Osteoblast (primary cell): ENCODE measurements at regions not wholly inside any gene's neighbourhood (a gene's known extent, or its start where the extent isn't known, plus 50 kb on each side); places are given as distances from the start of the nearest gene placed in this dataset.
A peak's percentile ranks its signal among the peaks of the same experiment; 100 is the strongest.

Experiments
- DNase-seq: peaks from one replicate; pipeline ENCODE4 v3.0.0; 2011; ENCODE audit warnings: low spot score, mixed read lengths; ENCODE audit not compliant: insufficient read length; ENCODE audit errors: missing footprints
- H2AFZ ChIP-seq: 2 replicates; pipeline ENCODE4 v1.6.0; 2011; ENCODE audit warnings: mild to moderate bottlenecking, low read length
- H3K27ac ChIP-seq: 2 replicates; pipeline ENCODE4 v1.5.1; 2011; ENCODE audit warnings: mild to moderate bottlenecking, low read depth, low read length, moderate library complexity
- H3K27me3 ChIP-seq: 2 replicates; pipeline ENCODE4 v1.6.0; 2012; ENCODE audit warnings: mild to moderate bottlenecking, control low read depth, inconsistent platforms, low read length, moderate library complexity; ENCODE audit not compliant: insufficient read depth
- H3K36me3 ChIP-seq: 2 replicates; pipeline ENCODE4 v1.5.1; 2011; ENCODE audit warnings: mild to moderate bottlenecking, low read length, control low read depth, moderate library complexity; ENCODE audit not compliant: insufficient read depth
- H3K4me1 ChIP-seq: 2 replicates; pipeline ENCODE4 v1.5.1; 2011; ENCODE audit warnings: mild to moderate bottlenecking, low read length, control low read depth, moderate library complexity; ENCODE audit not compliant: insufficient read depth
- H3K4me2 ChIP-seq: 2 replicates; pipeline ENCODE4 v1.6.0; 2011; ENCODE audit warnings: mild to moderate bottlenecking, low read length; ENCODE audit not compliant: insufficient read depth
- H3K4me3 ChIP-seq: fragments of 200-600 bp; sonication (generic); 3 replicates; pipeline ENCODE4 v1.5.1; 2012; ENCODE audit warnings: mild to moderate bottlenecking, low read length, inconsistent platforms; ENCODE audit not compliant: insufficient read depth
- H3K79me2 ChIP-seq: 2 replicates; pipeline ENCODE4 v1.6.0; 2012; ENCODE audit warnings: mild to moderate bottlenecking, low read length, control low read depth, inconsistent platforms; ENCODE audit not compliant: insufficient read depth
- H3K9me3 ChIP-seq: 2 replicates; pipeline ENCODE4 v1.5.1; 2011; ENCODE audit warnings: low read depth, low read length, control low read depth
- H4K20me1 ChIP-seq: 2 replicates; pipeline ENCODE4 v1.6.0; 2012; ENCODE audit warnings: mild to moderate bottlenecking, low read length, control low read depth; ENCODE audit not compliant: insufficient read depth
- TF ChIP-seq, protein P1 (sequence below): IDR thresholded peaks from 2 replicates; pipeline ENCODE4 v1.5.1; 2011; ENCODE audit warnings: mild to moderate bottlenecking, low read depth, low read length, moderate library complexity; ENCODE audit errors: extremely low read depth

DNA sequence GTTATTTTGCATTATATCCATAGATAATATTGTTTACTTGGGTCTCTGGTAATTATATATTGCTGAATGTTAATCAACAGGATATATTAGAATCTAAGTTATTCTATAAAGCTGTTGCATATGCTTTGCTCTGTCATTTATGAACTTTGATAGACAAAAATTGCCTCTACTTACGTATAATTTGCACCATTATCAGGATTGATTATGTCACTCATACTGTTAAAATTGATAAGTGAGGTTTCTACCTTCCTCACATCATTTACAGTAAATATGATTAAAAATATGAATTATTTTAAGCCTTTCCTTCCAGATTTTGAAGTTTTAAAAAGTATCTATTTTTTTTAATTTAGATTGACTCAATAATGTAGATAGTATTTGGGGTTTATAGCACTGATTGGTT lies 1540.4 kb upstream of the PRMT6 start:
- Histone ChIP-seq H4K20me1 (no peaks in the 10 kb centered on the region), H3K79me2 (no peaks in the 10 kb centered on the region), H3K4me1 (no peaks in the 10 kb centered on the region), H3K27ac (no peak overlapping the region), H3K9me3 (no peaks in the 10 kb centered on the region), H3K4me3 (no peak overlapping the region), H2AFZ (no peak overlapping the region), H3K27me3 (no peaks in the 10 kb centered on the region), H3K36me3 (no peaks in the 10 kb centered on the region), H3K4me2 (no peak overlapping the region)
- TF ChIP-seq, protein P1, sequence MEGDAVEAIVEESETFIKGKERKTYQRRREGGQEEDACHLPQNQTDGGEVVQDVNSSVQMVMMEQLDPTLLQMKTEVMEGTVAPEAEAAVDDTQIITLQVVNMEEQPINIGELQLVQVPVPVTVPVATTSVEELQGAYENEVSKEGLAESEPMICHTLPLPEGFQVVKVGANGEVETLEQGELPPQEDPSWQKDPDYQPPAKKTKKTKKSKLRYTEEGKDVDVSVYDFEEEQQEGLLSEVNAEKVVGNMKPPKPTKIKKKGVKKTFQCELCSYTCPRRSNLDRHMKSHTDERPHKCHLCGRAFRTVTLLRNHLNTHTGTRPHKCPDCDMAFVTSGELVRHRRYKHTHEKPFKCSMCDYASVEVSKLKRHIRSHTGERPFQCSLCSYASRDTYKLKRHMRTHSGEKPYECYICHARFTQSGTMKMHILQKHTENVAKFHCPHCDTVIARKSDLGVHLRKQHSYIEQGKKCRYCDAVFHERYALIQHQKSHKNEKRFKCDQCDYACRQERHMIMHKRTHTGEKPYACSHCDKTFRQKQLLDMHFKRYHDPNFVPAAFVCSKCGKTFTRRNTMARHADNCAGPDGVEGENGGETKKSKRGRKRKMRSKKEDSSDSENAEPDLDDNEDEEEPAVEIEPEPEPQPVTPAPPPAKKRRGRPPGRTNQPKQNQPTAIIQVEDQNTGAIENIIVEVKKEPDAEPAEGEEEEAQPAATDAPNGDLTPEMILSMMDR, result no peak
- no peak for DNase-seq

- Histone ChIP-seq H3K4me2 (no peak overlapping the region), H3K4me1 (no peaks in the 10 kb centered on the region), H3K9me3 (no peaks in the 10 kb centered on the region), H4K20me1 (no peaks in the 10 kb centered on the region), H3K36me3 (no peaks in the 10 kb centered on the region), H3K27me3 (no peaks in the 10 kb centered on the region), H2AFZ (no peak overlapping the region), H3K27ac (no peak overlapping the region), H3K4me3 (no peak overlapping the region), H3K79me2 (no peaks in the 10 kb centered on the region)
- DNase-seq, result no peak
- TF ChIP-seq, protein P1, result no peak
Observed at GRCh38 chr1:105533996-105534395, 1522.5 kb upstream of the PRMT6 start.

- Histone ChIP-seq H3K79me2 (no peaks in the 10 kb centered on the region), H3K4me2 (no peak overlapping the region), H3K36me3 (no peaks in the 10 kb centered on the region), H3K27me3 (no peaks in the 10 kb centered on the region), H3K27ac (peak overlapping the region; percentile 27), H3K4me1 (no peaks in the 10 kb centered on the region), H3K4me3 (no peak overlapping the region), H3K9me3 (no peaks in the 10 kb centered on the region), H2AFZ (no peak overlapping the region), H4K20me1 (no peaks in the 10 kb centered on the region)
- TF ChIP-seq, protein P1, result no peak
- no peak for DNase-seq
Observed at GRCh38 chr1:105544475-105544874, 1512.0 kb upstream of the PRMT6 start.

GRCh38 chr1:105556266-105556665 lies 1500.2 kb upstream of the PRMT6 start:
- H3K4me1 ChIP-seq, result no peaks in the 10 kb centered on the region
- H3K36me3 ChIP-seq, result no peaks in the 10 kb centered on the region
- no peak overlapping the region for H3K27ac ChIP-seq
- H3K9me3 ChIP-seq, result no peaks in the 10 kb centered on the region
- no peak for DNase-seq
- TF ChIP-seq, protein P1, result no peak
- no peak overlapping the region for H3K4me2 ChIP-seq
- no peak overlapping the region for H3K4me3 ChIP-seq
- no peaks in the 10 kb centered on the region for H4K20me1 ChIP-seq
- no peaks in the 10 kb centered on the region for H3K27me3 ChIP-seq
- no peaks in the 10 kb centered on the region for H3K79me2 ChIP-seq
- H2AFZ ChIP-seq, result no peak overlapping the region
